Memory B cell (primary cell): ENCODE measurements at regions not wholly inside any gene's neighbourhood (a gene's known extent, or its start where the extent isn't known, plus 50 kb on each side); places are given as distances from the start of the nearest gene placed in this dataset.

Source experiments
- ATAC-seq: fragments of 150-1000 bp; cut with Tn5 transposase; 2 replicates; pipeline ENCODE4 v1.10.0; 2021; ENCODE audit warnings: low read depth, mild to moderate bottlenecking, moderate library complexity
- DNase-seq, 2 donors: peaks; one replicate each; pipeline ENCODE4 v3.0.0; 2022; ENCODE audit warnings: low spot score in 2 of 2
- H3K27ac Mint-ChIP-seq: one replicate; pipeline ENCODE4 v1.8.0; 2022; ENCODE audit warnings: mild to moderate bottlenecking, moderate library complexity, mixed read lengths
- H3K27me3 Mint-ChIP-seq: one replicate; pipeline ENCODE4 v1.8.0; 2022; ENCODE audit warnings: mixed read lengths
- H3K36me3 Mint-ChIP-seq: one replicate; pipeline ENCODE4 v1.8.0; 2022; ENCODE audit warnings: mild to moderate bottlenecking, mixed read lengths
- H3K4me1 Mint-ChIP-seq: one replicate; pipeline ENCODE4 v1.8.0; 2022; ENCODE audit warnings: mixed read lengths
- H3K4me3 Mint-ChIP-seq: one replicate; pipeline ENCODE4 v1.8.0; 2022; ENCODE audit warnings: mild to moderate bottlenecking, moderate library complexity, mixed read lengths
- H3K9me3 Mint-ChIP-seq: one replicate; pipeline ENCODE4 v1.8.0; 2022; ENCODE audit warnings: mixed read lengths

- ATAC-seq (no peak), DNase-seq (no peak)
- no peak overlapping the region for H3K27ac Mint-ChIP-seq
- no peaks in the 10 kb centered on the region for H3K9me3 Mint-ChIP-seq
- H3K36me3 Mint-ChIP-seq, result no peaks in the 10 kb centered on the region
- peaks cover 1% of the 10 kb centered on the region for H3K27me3 Mint-ChIP-seq
- no peaks in the 10 kb centered on the region for H3K4me1 Mint-ChIP-seq
- no peak overlapping the region for H3K4me3 Mint-ChIP-seq
Observed at GRCh38 chr5:179427676-179428056, 82.4 kb upstream of the ADAMTS2 start.

GRCh38 chr5:179427032-179427675 lies 81.9 kb upstream of the ADAMTS2 start:
- Mint-ChIP-seq H3K36me3 (no peaks in the 10 kb centered on the region), H3K27ac (no peak overlapping the region), H3K4me3 (no peak overlapping the region), H3K4me1 (no peaks in the 10 kb centered on the region), H3K27me3 (peaks cover 1% of the 10 kb centered on the region), H3K9me3 (no peaks in the 10 kb centered on the region)
- ATAC-seq (no peak), DNase-seq (no peak)

- DNase-seq (no peak), ATAC-seq (no peak)
- H3K4me1 Mint-ChIP-seq, result no peaks in the 10 kb centered on the region
- H3K36me3 Mint-ChIP-seq, result no peaks in the 10 kb centered on the region
- no peak overlapping the region for H3K4me3 Mint-ChIP-seq
- H3K27ac Mint-ChIP-seq, result no peak overlapping the region
- peaks cover 11% of the 10 kb centered on the region for H3K27me3 Mint-ChIP-seq
- no peaks in the 10 kb centered on the region for H3K9me3 Mint-ChIP-seq
Observed at GRCh38 chr5:179422908-179423481, 77.7 kb upstream of the ADAMTS2 start.

DNA sequence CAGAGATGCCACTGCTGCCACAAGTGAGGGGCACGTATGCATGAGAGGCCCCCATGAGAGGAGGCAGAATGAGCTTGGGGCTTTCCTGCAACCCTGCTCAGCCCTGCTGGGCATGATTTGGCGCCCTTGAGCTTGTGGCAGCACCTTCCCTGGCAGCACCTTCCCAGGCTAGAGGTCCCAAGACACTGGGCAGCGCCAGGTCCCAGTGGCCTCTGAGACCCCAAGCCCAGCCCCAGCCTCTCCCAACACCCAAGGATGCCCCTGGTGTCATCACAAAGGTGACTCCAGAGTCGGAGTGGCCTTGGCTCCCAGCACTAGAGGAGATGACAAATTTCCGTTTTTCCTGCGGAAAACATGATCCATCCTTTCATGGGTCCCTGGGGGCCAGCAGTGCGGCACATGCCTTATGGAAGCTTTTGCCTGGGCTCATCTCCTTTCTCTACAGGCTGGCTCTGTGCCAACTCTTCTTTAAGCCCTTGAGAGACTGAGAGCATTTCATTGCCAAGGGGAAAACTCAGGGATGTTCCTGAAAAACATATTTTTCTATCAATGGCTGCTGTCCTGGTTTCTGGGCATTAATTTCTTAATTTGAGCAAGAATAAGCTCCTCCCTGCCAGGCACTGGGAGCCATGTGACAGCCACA lies 77.1 kb upstream of the ADAMTS2 start:
- no peaks in the 10 kb centered on the region for H3K9me3 Mint-ChIP-seq
- no peak for ATAC-seq
- no peak overlapping the region for H3K4me3 Mint-ChIP-seq
- H3K4me1 Mint-ChIP-seq, result no peaks in the 10 kb centered on the region
- H3K27ac Mint-ChIP-seq, result no peak overlapping the region
- H3K27me3 Mint-ChIP-seq, result peaks cover 13% of the 10 kb centered on the region
- DNase-seq, result no peak
- no peaks in the 10 kb centered on the region for H3K36me3 Mint-ChIP-seq

GRCh38 chr5:179421144-179421901 lies 76.1 kb upstream of the ADAMTS2 start:
- H3K27ac Mint-ChIP-seq, result no peak overlapping the region
- H3K4me1 Mint-ChIP-seq, result no peaks in the 10 kb centered on the region
- peaks cover 16% of the 10 kb centered on the region for H3K27me3 Mint-ChIP-seq
- H3K9me3 Mint-ChIP-seq, result no peaks in the 10 kb centered on the region
- ATAC-seq, result no peak
- no peaks in the 10 kb centered on the region for H3K36me3 Mint-ChIP-seq
- H3K4me3 Mint-ChIP-seq, result no peak overlapping the region
- DNase-seq, result no peak

DNA sequence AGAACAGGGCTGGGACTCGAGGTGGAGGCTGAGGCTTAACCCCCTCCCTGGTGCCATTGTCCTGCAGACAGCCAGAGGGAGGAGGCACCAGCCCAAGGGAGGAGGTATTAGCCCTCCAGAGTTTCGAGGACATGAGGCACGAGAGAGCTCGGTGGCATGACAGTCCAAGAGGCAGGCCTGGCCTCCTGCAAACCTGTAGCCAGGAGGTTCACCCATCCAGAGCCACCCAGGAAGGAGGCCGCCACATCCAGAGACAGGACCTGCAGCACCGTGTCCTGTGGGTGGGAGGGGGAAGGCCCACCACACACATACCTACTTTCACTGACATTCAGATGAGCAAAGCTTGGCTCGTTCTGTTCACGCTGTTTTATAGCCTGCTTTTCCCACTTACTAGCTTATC lies 75.2 kb upstream of the ADAMTS2 start:
- Mint-ChIP-seq H3K27me3 (peaks cover 16% of the 10 kb centered on the region), H3K27ac (no peak overlapping the region), H3K4me3 (no peak overlapping the region), H3K9me3 (no peaks in the 10 kb centered on the region), H3K36me3 (no peaks in the 10 kb centered on the region), H3K4me1 (no peaks in the 10 kb centered on the region)
- DNase-seq, result no peak
- ATAC-seq, result no peak

DNA sequence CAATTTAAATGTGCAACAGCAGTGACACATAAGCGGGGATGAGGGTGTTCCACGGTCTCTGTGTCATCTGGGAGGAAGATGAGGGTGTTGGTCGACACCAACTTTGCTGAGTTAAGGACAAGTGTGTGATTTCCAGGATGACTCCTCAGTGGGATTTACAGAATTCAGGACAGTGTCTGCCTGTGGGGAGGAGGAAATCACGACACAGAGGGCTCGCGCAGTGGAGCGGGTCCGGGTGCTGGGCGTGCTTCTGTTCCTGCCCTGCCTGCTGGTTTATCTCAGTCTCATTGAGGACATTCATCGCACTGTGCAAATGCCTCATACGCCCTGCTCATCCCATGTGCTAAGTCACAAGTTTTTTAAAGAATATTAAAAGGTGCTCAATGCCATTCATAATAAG lies 73.7 kb upstream of the ADAMTS2 start:
- Mint-ChIP-seq H3K27me3 (peaks cover 16% of the 10 kb centered on the region), H3K36me3 (no peaks in the 10 kb centered on the region), H3K27ac (no peak overlapping the region), H3K9me3 (no peaks in the 10 kb centered on the region), H3K4me3 (no peak overlapping the region), H3K4me1 (no peaks in the 10 kb centered on the region)
- ATAC-seq (no peak), DNase-seq (no peak)

GRCh38 chr5:179417696-179418095 lies 72.4 kb upstream of the ADAMTS2 start:
- no peaks in the 10 kb centered on the region for H3K9me3 Mint-ChIP-seq
- H3K4me1 Mint-ChIP-seq, result peaks cover 4% of the 10 kb centered on the region
- DNase-seq, result no peak
- no peak overlapping the region for H3K27ac Mint-ChIP-seq
- H3K27me3 Mint-ChIP-seq, result peaks cover 20% of the 10 kb centered on the region
- no peak for ATAC-seq
- no peaks in the 10 kb centered on the region for H3K36me3 Mint-ChIP-seq
- H3K4me3 Mint-ChIP-seq, result no peak overlapping the region

DNA sequence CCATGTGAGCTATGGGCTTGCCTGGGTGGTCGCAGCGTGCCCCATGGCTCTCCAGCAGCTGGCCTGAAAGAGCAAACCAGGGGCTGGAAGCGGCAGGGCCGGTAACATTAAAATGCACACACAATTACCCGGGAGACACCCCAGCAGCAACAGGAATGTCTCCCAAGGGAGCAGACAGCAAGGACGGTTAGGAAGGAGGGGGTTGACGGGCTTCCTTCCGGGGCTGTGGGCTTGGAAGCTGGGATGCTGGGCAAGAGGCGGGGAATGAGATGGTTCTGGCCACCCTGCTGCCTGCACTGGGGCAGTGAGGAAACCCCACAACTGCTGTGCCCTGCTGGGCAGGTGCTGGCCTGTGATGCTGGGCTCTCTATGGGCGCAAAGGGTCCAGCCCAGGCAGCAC lies 71.8 kb upstream of the ADAMTS2 start:
- no peak overlapping the region for H3K27ac Mint-ChIP-seq
- ATAC-seq (no peak), DNase-seq (no peak)
- H3K4me1 Mint-ChIP-seq, result peaks cover 4% of the 10 kb centered on the region
- H3K9me3 Mint-ChIP-seq, result no peaks in the 10 kb centered on the region
- H3K36me3 Mint-ChIP-seq, result no peaks in the 10 kb centered on the region
- H3K27me3 Mint-ChIP-seq, result peaks cover 19% of the 10 kb centered on the region
- H3K4me3 Mint-ChIP-seq, result no peak overlapping the region

DNA sequence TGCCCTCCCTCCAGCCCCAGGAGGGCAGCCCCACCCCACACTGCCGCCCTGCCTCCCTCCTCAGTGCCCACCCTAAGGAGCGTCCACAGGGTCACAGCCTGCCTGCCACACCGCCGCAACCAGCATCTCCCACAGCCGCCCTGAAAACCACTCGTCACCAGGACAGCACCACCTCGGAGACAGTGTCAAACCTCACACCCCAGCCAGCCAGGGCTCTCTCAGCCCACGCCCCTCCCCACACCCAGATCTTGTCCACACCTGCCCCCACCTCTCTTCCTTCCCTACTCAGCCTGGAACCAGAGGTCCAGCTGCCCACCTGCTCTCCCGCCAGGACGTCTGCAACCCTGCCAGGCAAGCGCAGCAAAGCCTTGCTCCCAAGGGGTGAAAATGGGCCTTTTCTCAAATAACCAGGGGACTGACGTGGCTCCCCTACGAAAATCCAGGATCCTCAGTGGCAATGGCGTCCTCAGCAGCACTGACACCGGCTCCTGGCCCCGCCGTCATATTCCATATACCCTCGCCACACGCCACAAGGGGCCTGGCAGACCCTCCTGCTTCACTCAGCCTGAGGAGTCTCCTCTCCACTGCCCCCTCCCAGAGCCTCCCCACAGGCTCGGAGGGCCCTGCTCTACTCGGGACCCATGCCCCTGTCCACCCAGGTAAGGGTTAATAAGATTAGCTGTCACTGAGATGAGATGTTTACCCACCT lies 71.0 kb upstream of the ADAMTS2 start:
- no peak overlapping the region for H3K4me3 Mint-ChIP-seq

GRCh38 chr5:179415291-179416060 lies 70.2 kb upstream of the ADAMTS2 start:
- no peak overlapping the region for H3K27ac Mint-ChIP-seq
- peaks cover 4% of the 10 kb centered on the region for H3K4me1 Mint-ChIP-seq
- ATAC-seq (no peak), DNase-seq (no peak)
- no peak overlapping the region for H3K4me3 Mint-ChIP-seq
- no peaks in the 10 kb centered on the region for H3K9me3 Mint-ChIP-seq
- H3K27me3 Mint-ChIP-seq, result peaks cover 12% of the 10 kb centered on the region
- H3K36me3 Mint-ChIP-seq, result no peaks in the 10 kb centered on the region

More for the DNA sequence above, 71.0 kb upstream of the ADAMTS2 start:
- ATAC-seq (no peak), DNase-seq (no peak)
- no peaks in the 10 kb centered on the region for H3K9me3 Mint-ChIP-seq
- no peaks in the 10 kb centered on the region for H3K36me3 Mint-ChIP-seq
- H3K27me3 Mint-ChIP-seq, result peaks cover 14% of the 10 kb centered on the region
- H3K4me1 Mint-ChIP-seq, result peaks cover 4% of the 10 kb centered on the region
- no peak overlapping the region for H3K27ac Mint-ChIP-seq

GRCh38 chr5:179414459-179415261 lies 69.4 kb upstream of the ADAMTS2 start:
- Mint-ChIP-seq H3K4me3 (no peak overlapping the region), H3K9me3 (no peaks in the 10 kb centered on the region), H3K36me3 (no peaks in the 10 kb centered on the region), H3K27ac (no peak overlapping the region), H3K27me3 (peaks cover 12% of the 10 kb centered on the region), H3K4me1 (peaks cover 4% of the 10 kb centered on the region)
- no peak for DNase-seq
- no peak for ATAC-seq
